SKM-1 (cell line): ENCODE measurements at regions not wholly inside any gene's neighbourhood (a gene's known extent, or its start where the extent isn't known, plus 50 kb on each side); places are given as distances from the start of the nearest gene placed in this dataset.

Experiments
- DNase-seq: peaks from one replicate; lab custom pipeline; 2025; ENCODE audit not compliant: unreplicated experiment; lab: John Stamatoyannopoulos, UW

DNA sequence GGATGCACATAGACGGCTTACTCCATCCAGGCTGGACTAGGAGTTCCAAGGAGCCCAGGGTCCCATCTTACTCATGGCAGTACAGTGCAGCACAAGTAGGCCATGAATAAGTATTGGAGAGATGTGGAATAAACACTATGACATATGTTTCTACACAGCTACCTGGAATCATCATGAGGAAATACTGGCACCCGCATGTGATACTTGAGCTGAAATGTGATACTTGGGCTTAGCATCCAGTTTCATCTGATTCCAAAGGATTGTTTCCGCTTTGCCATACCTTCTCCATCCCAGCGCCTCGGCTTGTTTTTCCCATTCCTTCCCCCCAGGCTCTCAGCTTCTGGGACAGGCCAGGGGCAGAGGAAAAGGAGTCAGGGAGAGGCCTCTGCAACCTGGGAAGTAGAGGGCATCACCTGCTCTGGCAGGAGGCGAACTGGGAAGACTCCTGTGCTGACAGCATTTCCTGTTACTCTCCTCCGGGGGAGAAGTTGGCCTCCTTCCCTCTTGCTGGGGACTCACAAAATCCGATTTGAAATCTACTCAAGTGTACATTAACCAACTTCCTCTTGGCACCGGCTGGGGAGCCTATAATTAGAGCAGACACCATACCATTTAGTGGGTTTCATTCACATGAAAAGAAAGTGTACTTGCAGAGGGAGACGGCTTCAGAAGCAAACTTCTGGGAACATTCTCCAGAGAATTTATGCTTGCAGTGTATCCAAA is 187.8 kb downstream of the MIAT start:
- DNase-seq, result no peak

DNA sequence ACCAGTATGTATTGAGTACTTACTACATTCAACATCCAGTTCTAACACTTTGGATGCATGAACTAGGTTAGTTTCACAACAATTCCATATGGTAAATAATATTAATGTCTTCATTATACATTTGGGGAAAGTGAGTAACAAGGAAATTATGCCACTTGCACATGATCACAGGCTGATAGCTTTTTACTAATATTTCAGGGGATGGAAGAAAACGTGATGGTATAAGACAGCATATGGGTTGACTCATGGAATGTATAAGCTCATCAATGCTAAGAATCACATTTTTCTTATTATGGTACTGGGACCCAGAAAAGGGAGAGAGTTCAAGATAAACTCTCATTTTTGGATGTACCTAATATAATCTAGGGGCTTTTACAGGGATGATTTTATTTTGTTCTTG is 188.7 kb downstream of the MIAT start:
- no peak for DNase-seq

DNA sequence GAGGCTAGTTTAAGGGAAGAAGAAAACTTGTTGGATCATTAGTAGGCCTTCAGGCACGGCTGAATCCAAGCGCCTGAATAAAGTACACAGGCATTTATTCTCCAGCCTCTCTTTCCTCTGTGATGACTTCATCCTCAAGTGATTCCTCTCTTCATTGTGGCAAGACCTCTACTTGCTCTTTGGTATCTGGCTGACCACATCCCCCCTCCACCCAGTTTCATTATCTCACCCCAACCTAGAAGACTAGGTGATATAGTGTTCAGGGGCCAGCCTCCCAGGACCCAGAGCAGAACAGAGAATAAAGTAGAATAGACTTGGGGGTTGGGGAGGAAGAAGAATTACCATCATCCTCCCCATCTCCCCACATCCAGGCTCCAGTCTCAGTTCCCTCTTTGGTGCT is 189.3 kb downstream of the MIAT start:
- DNase-seq, result no peak

DNA sequence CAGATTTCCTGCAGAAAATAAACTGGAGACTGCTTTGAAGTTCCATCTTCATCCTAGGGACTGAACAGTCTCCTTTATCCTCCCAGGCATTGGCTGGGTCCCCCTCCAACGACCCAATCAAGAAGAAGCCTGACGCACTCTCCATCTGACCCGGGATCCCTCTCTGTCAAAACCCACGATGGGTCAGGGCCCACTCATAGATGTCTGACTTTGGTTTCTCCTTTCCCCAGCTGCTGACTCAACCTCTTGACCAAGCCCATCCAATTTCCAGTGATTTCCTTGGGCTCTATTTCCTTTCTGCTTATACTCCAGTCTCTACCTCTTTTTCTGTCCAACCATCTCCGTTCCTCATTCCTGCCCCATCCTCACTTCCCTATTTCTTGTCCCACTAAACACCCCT is 189.7 kb downstream of the MIAT start:
- DNase-seq, result no peak

DNA sequence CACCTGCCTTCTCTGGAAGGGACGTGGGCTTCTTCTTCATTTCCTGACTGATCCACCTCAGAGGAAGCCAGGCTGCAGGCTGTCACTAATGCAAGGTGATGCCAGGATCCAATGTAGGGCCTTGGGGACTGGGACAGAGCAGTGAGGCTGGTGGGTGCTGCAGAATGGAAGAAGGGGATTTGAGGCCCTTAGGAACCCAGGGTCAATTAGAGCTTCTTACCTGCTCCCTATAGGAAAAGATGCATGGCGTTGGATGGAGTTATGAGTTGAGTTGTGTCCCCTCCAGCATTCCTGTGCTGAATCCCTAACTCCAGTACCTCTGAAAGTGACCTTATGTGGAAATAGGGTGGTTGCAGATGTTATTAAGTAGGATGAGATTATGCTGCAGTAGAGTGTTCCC is 190.4 kb downstream of the MIAT start:
- no peak for DNase-seq

DNA sequence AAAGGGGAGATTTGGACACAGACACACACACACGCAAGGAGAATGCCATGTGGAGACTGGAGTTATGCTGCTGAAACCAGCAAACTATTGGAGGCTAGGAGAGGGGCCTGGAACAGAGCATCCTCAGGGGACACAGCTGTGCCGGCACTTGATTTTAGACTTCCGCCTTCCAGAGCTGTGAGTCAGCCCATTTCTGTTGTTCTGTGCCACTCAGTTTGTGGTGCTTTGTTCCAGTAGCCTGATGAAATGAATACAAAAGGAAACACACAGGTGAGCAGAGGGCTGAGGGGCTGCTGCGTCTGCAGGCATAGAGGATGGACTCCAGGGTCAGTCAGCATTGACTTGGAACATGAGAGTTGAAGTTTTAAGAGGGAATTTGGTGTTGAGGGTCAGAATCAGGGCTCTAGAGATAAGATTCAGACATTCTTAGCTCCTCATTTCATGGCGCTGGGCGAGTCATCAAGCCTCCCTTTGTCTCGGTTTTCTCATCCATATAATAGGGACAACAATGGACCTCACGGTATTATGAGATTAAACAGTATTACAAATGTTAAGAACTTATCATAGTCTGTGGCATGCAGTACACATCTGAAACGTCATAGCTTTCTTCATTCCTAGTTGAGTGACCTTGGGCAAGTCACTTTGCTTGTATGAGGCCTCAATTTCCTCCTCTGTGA is 191.0 kb downstream of the MIAT start:
- DNase-seq, result no peak

DNA sequence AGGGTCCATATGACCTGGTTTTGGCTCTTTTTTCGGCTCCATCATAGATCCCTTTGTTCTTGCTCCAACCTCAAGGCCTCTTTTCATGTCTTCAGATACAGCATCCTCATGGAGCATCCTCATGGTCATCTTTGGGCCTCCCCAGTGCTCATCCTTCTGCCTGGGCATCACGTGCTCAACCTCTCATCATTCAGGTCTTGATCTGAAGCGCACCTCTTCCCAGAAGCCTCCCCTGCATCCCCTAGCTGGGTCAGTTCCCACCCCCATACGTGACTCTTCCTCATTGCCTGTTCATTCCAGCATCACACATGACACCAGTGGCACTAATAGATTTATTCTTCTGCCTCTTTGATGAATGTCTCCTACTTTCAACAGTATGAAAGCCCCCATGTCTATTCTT is 192.2 kb downstream of the MIAT start:
- DNase-seq, result no peak

DNA sequence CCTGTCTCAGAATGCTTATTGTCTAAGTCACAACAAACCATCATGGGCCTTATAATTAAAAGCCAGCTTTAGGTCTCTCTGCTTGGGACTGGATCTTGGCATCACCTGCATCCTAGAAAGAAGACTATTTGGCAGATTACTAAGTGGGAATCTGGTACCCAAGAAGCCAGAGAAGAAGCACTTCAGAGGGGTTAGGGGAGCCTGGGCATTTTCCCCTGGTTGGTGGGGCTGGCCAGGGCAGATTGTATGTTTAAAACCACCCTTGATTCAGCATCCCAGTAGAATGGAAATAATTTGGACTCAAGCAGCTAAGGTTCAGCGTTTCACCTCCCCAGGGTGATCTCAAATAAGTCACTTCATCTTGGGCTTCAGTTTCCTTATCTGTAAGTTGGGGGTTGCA is 193.7 kb downstream of the MIAT start:
- DNase-seq, result no peak

DNA sequence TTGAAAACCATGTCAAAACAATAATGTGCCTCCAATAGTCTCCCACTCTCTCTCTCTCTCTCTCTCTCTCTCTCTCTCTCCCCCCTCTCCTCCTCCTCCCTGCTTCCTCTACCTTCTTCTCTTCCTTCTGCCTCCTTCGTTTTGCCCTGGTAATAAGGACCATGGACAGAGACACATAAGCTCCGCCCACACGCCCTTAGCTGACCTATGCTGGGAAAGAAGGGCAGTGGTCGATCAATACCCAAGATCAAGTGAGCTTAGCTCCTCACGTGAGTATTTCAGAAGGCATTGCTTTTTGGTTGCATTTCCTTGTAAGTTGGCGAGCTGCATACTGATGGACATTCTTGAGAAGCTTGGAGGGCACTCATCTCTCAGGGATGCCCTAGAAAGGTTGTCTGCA is 194.8 kb downstream of the MIAT start:
- no peak for DNase-seq

DNA sequence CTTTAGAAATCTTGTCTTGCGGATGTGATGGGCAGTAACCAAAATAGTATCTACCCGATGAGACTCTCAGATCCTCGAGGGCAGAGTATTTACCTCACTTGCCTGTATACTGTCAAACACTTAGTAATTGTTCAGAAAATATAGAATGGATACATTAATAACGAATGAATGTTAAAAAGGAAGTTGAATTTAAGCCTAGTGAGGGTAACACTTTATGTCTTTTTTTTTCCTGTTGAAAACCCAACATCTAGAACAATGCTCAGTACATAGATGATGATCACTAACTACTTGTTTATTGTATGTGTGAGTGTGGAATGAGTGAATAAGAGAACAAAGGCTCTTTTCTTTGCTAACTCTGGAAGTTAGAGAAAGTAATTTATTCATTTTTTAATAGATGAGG is 195.7 kb downstream of the MIAT start:
- DNase-seq, result no peak

DNA sequence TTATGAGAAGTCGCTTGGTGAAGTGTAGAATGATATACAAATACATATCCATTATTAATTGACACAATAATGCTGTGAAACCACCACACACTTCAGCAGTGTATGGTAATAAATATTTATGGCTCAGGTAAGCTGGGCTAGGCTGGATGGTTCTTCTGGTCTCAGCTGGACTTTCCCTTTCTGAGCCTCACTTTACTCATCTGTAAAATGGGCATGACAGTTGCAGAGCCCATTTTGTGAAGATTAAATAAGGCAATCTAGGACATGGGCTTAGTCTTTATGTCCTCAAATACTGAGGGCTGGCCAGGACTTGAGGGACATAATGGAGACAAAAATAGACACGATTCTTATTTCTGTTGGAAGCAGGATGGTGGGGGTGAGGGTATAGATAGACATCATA is 196.1 kb downstream of the MIAT start:
- no peak for DNase-seq

DNA sequence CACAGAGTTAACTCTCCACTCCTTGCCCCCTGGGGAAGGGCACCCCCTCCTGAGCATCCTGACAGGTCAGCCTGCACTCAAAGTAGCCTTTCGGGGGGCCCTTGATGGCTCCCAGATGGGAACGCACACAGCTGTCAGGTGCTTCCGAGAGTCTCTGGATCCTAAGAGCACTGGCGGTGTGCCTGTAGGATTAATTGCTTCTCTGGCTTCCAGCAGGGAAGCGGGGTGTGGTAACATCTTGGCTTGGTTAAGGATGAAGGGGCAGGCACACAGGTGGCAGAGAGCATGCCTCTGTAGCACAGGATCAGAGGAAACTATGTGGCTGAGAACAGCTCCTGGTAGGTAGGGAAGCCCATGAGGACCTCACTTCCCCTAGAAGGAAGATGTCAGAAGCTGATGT is 199.8 kb downstream of the MIAT start:
- DNase-seq, result no peak

DNA sequence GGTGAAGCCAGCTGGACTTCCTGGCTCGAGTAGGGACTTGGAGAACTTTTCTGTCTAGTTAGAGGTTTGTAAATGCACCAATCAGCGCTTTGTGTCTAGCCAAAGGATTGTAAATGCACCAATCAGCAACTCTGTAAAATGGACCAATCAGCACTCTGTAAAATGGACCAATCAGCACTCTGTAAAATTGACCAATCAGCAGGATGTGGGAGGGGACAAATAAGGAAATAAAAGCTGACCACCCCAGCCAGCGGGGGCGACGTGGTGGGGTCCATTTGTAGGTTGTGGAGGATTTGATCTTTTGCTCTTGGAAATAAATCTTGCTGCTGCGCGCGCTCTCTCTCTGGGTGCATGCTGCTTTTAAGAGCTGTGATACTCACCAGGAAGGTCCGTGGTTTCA is 202.9 kb downstream of the MIAT start:
- DNase-seq, result no peak

DNA sequence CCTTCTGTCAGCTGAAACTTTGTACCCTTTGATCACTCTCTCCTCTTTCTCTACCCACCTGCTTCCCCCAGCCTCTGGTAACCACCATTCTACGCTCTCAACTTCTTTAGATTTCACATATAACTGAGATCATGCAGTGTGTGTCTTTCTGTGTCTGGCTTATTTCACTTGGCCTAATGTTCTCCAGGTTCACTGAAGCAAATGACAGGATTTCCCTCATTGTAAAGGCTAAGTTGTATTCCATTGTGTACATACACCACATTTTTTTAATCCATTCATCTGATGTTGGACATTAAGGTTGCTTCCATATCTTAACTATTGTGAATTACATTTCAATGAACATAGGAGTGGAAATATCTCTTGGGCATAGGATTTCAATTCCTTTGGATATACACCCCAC is 207.6 kb downstream of the MIAT start:
- DNase-seq, result no peak

DNA sequence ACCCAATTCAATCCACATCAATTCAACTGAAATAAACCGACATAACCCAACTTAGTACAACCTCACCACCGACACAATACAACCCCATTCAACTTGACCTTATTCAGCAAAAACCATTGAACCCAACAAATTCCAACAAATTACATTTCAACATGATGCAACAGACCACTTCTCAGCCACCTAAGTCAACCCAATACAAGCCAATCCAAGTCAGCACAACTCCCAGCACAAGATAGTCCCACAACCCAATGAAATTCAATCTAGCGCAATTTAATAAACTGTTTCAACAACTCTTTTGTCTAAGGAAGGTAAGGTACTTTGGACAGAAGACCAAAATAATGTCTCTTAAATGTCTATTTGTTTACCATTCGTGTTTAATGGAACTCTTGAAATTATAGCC is 226.0 kb downstream of the MIAT start:
- DNase-seq, result no peak

DNA sequence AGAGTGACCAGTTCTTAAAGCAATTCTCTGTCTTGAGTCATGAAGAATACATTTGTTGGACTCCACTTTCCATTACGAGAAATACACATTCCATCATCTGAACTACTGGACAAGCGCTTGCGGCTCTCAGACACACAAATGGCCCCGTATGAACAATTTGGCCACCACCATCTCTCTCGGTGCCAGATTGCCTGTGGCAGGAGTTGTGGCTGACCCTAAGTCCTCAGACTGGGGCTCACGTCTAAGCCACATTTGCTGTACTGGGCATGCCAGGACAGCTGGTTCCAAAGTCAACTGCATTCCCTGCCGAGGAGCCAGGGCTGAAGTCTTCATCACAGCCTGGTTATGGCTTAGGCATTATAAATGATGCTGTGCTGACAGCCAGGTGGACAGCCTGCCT is 227.5 kb downstream of the MIAT start:
- no peak for DNase-seq

DNA sequence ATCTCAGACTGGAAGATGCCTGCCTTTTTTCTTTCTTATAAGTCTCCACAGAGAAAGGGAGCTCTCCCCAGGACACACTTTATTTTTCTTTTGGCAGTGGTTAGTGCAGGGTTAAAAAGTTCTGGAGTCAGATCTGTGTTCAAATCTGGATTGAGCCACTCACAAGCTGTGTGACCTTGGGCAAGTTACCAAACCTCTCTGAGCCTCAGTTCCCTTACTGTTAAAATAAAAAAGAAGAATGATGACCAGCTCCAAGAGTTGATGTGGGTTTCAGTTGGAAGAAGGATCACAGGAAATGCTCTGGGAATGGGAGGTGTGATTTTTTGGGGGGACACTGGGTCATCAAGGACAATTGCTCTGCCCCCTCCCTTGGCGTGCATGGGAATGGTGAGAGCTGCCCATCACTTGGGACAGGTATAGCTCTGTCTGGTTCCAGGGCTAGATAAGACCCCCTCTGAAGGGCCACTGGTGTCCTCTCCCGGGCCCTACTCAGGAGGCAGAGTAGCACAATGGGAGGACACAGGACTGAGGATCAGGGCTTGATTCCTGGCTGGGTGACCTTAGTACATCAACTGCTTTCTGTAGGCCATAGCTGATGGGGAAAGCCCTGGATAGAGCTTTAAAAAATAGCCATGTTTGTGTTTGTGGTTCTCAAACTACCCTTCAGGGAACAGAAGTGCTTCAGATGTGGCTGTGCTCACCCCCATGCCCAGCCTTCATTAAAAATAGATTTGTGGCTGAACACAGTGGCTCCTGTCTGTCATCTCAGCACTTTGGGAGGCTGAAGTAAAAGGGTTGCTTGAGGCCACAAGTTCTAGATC is 228.3 kb downstream of the MIAT start:
- DNase-seq, result no peak

DNA sequence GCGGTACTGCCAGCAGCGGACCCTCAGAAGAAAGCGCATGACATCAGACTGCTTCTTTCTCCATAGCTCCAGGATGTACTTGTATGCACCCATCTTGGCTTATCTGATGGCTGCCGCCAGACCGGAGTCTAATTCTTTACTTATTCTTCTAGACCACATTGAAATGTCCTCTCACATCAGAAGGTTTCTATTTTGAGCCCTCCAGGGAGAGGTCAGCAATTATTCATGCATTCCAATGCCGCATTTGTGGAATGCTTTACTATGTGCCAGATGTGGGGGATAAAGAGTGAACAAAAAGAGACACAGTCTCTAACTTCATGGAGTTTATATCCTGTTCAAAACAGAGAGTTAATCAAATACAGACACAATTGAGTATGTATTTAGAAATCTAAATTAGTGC is 230.1 kb downstream of the MIAT start:
- no peak for DNase-seq

DNA sequence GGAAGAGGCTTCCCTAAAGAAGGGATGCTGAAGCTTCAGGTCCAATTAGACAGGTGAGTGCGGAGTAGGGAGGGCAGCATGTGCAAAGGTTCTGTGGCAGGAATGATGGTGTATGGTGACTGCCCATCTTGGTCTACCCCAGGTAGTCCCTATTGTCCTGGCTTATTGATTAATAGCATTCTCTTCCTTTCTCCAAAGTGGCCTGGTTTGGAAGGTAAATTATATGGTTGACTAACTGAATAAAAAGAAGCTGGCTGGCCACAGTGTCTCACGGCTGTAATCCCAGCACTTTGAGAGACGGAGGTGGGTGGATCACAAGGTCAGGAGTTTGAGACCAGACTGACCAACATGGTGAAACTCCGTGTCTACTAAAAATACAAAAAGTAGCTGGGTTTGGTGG is 230.5 kb downstream of the MIAT start:
- DNase-seq, result no peak

DNA sequence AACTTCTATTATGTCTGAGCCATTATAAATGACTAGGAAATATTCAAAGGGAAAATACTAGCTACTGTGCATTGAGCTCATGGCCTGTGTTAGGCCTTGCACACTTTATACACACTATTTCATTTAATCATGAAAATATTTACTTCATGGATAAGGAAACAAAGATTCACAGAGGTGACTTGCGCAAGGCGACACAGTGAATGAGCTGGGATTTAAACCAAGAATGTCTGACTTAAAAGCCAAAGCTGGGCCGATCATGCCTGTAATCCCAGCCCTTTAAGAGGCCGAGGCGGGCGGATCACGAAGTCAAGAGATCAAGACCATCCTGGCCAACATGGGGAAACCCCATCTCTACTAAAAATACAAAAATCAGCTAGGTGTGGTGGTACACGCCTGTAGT is 231.5 kb downstream of the MIAT start:
- DNase-seq, result no peak

DNA sequence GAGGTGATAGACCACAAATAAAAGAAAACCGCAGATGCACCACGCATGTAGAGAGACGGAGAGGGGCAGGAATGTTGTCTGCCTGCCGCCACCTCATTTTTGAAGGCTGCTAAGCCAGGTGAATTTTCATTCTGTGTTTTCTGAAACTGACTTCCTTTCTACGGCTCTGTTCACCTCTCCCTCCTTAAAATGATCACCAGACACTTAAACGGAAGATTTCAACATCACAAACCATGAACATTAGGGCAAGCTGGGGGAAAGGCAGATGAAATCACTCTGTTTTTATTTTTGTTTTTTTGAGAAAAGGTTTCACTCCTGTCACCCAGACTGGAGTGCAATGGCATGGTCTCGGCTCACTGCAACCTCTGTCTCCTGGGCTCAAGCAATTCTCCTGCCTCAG is 232.4 kb downstream of the MIAT start:
- no peak for DNase-seq

DNA sequence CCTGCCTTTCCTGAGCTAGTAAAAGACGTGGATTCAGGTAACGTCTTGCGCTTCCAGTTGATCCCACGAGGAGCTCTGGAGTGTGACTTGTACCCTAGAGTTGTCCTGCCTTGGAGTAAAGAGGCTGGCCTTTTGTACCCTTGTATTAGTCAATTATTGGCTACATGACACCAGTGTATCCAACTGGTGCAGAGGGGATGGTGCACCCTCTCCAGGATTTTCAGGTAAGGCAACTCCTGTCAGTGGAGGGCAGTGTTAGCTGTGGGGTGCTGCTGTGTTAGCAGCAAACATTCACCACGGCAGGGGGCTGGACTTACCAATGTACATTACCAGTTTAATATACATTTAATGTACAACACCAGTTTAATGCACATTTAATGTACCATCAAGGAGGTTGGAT is 233.5 kb downstream of the MIAT start:
- DNase-seq, result no peak
